ENCODE measurements at regions not wholly inside any gene's neighbourhood (a gene's known extent, or its start where the extent isn't known, plus 50 kb on each side); places are given as distances from the start of the nearest gene placed in this dataset.

DNA sequence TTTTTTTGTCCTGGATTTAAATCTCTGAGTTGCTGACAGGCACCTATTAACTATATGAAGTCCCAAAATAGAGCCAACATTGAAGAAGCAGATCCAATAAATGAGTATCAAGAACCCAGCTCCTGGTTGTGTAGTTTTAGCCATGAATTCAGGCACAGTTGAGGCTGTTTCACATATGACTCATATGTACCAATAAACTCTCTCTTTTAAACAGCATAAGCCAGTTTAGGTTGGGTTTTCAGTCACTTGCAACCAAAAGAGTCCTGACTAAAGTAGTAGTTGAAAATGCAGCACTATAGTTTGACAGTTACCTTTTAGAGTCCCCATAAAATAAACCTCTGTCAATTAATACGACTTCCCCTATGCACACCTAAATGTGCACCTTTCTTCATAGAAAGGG lies 389.9 kb downstream of the RPS29 start:
- POLR2A ChIA-PET = no interaction called here
- BruUV-seq (replicated peaks) = no TSS peak
- no peaks in the 10 kb centered on the region for H3K36me3 ChIP-seq (ENCODE audit: control insufficient read depth in 1 of 2, insufficient read depth in 2 of 2, low read length in 2 of 2)
- no peaks in the 10 kb centered on the region for H3K9me2 ChIP-seq (ENCODE audit: insufficient read depth)
- no peaks in the 10 kb centered on the region for H3K79me2 ChIP-seq (ENCODE audit: insufficient read depth, low read length)
- CTCF ChIA-PET = no interaction called here
- H3K4me3 ChIP-seq (replicated peaks in 1 of 2; ENCODE audit: low read depth in 1 of 2, low read length in 2 of 2) = no peak overlapping the region
- H3K27ac ChIP-seq (ENCODE audit: low read depth, low read length) = no peak overlapping the region
- no peaks in the 10 kb centered on the region for H3K9me3 ChIP-seq (ENCODE audit: control insufficient read depth in 1 of 2, insufficient read depth in 1 of 2, low read depth in 1 of 2, low read length in 2 of 2)
- no peak overlapping the region for H2AFZ ChIP-seq (ENCODE audit: low read depth, low read length, poor library complexity, severe bottlenecking)
- RAD21 ChIA-PET (ENCODE audit: low non-redundant PET in 1 of 2, low total read pairs in 2 of 2, uncharacterized antibody in 2 of 2, unreplicated experiment in 2 of 2) = no interaction called here
- H4K20me1 ChIP-seq (ENCODE audit: insufficient read depth) = no peaks in the 10 kb centered on the region
- no peak overlapping the region for H3K4me2 ChIP-seq (ENCODE audit: low read length)
- no peaks in the 10 kb centered on the region for H3K27me3 ChIP-seq (ENCODE audit: insufficient read depth, low read length)
- intact Hi-C loops (cut with micrococcal nuclease) = no loop called here
- H3K4me1 ChIP-seq (ENCODE audit: control insufficient read depth in 1 of 2, insufficient read depth in 2 of 2, low read length in 2 of 2) = no peaks in the 10 kb centered on the region
- no peak overlapping the region for H3K9ac ChIP-seq (ENCODE audit: low read length)
- ATAC-seq = no peak
- DNase-seq (ENCODE audit: low read depth, low spot score) = no peak
- TF ChIP-seq YY1 (IDR thresholded peaks at IDR 0.05; ENCODE audit: extremely low read depth, insufficient replicate concordance, low read depth, low read length) = no peak

DNA sequence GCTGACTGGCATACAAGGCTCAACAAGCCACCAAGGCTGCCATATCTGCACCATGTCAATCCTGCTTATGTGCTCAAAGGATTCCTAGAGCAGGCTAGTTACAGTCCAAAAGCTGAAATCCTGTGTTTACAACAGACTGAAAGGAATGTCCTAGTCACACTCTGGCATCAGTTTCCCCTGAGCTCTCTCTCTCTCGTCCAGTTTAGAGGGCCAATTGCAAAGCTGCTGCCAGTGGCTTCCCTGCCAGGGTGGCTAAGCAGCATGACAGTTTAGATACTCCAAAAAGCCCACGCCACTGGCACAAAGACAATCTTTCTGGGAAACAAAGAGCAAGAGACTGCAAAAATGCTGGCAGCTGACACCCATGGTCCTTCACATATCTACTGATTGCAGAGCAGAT lies 392.1 kb downstream of the RPS29 start:
- no peaks in the 10 kb centered on the region for H3K9me3 ChIP-seq (ENCODE audit: control insufficient read depth in 1 of 2, insufficient read depth in 1 of 2, low read depth in 1 of 2, low read length in 2 of 2)
- intact Hi-C loops (cut with micrococcal nuclease) = no loop called here
- no peaks in the 10 kb centered on the region for H4K20me1 ChIP-seq (ENCODE audit: insufficient read depth)
- H3K9ac ChIP-seq (ENCODE audit: low read length) = no peak overlapping the region
- H3K27me3 ChIP-seq (ENCODE audit: insufficient read depth, low read length) = no peaks in the 10 kb centered on the region
- no peak overlapping the region for H3K4me2 ChIP-seq (ENCODE audit: low read length)
- H3K4me1 ChIP-seq (ENCODE audit: control insufficient read depth in 1 of 2, insufficient read depth in 2 of 2, low read length in 2 of 2) = no peaks in the 10 kb centered on the region
- H3K27ac ChIP-seq (ENCODE audit: low read depth, low read length) = no peak overlapping the region
- RAD21 ChIA-PET (ENCODE audit: low non-redundant PET in 1 of 2, low total read pairs in 2 of 2, uncharacterized antibody in 2 of 2, unreplicated experiment in 2 of 2) = no interaction called here
- ATAC-seq = no peak
- no peak overlapping the region for H2AFZ ChIP-seq (ENCODE audit: low read depth, low read length, poor library complexity, severe bottlenecking)
- no peaks in the 10 kb centered on the region for H3K9me2 ChIP-seq (ENCODE audit: insufficient read depth)
- POLR2A ChIA-PET = no interaction called here
- TF ChIP-seq SIN3A (IDR thresholded peaks at IDR 0.05; ENCODE audit: low read depth) (no peak), POLR2A (IDR thresholded peaks at IDR 0.05; ENCODE audit: borderline replicate concordance, extremely low read depth, insufficient read depth, insufficient read length) (no peak), CEBPB (IDR thresholded peaks at IDR 0.05; ENCODE audit: low read depth) (no peak), EGR1 (IDR thresholded peaks at IDR 0.05; ENCODE audit: low read depth) (no peak), SP1 (IDR thresholded peaks at IDR 0.05; ENCODE audit: low read depth) (no peak), ZFX (IDR thresholded peaks at IDR 0.05) (no peak), EZH2 (IDR thresholded peaks at IDR 0.05) (no peak), SRF (IDR thresholded peaks at IDR 0.05; ENCODE audit: low read depth) (no peak), TCF7L2 (IDR thresholded peaks at IDR 0.05; ENCODE audit: borderline replicate concordance, extremely low read depth, insufficient read depth, insufficient read length) (no peak), ELF1 (IDR thresholded peaks at IDR 0.05; ENCODE audit: borderline replicate concordance, low read depth) (no peak), EZH2phosphoT487 (IDR thresholded peaks at IDR 0.05; ENCODE audit: borderline replicate concordance) (no peak)
- TF ChIP-seq, protein P1, sequence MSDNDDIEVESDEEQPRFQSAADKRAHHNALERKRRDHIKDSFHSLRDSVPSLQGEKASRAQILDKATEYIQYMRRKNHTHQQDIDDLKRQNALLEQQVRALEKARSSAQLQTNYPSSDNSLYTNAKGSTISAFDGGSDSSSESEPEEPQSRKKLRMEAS (IDR thresholded peaks at IDR 0.05) = no peak
- TF ChIP-seq, protein P2, sequence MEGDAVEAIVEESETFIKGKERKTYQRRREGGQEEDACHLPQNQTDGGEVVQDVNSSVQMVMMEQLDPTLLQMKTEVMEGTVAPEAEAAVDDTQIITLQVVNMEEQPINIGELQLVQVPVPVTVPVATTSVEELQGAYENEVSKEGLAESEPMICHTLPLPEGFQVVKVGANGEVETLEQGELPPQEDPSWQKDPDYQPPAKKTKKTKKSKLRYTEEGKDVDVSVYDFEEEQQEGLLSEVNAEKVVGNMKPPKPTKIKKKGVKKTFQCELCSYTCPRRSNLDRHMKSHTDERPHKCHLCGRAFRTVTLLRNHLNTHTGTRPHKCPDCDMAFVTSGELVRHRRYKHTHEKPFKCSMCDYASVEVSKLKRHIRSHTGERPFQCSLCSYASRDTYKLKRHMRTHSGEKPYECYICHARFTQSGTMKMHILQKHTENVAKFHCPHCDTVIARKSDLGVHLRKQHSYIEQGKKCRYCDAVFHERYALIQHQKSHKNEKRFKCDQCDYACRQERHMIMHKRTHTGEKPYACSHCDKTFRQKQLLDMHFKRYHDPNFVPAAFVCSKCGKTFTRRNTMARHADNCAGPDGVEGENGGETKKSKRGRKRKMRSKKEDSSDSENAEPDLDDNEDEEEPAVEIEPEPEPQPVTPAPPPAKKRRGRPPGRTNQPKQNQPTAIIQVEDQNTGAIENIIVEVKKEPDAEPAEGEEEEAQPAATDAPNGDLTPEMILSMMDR (IDR thresholded peaks at IDR 0.05 in 2 of 3, conservative IDR thresholded peaks at IDR 0.05 in 1 of 3; ENCODE audit: borderline replicate concordance in 1 of 3, insufficient read depth in 1 of 3, low read depth in 2 of 3, low read length in 2 of 3) = no peak
- no TSS peak for BruUV-seq (replicated peaks)
- CTCF ChIA-PET = no interaction called here
- H3K36me3 ChIP-seq (ENCODE audit: control insufficient read depth in 1 of 2, insufficient read depth in 2 of 2, low read length in 2 of 2) = no peaks in the 10 kb centered on the region
- no peak for DNase-seq (ENCODE audit: low read depth, low spot score)
- H3K79me2 ChIP-seq (ENCODE audit: insufficient read depth, low read length) = no peaks in the 10 kb centered on the region
- no peak overlapping the region for H3K4me3 ChIP-seq (replicated peaks in 1 of 2; ENCODE audit: low read depth in 1 of 2, low read length in 2 of 2)
